H9 (cell line): ENCODE measurements at regions not wholly inside any gene's neighbourhood (a gene's known extent, or its start where the extent isn't known, plus 50 kb on each side); places are given as distances from the start of the nearest gene placed in this dataset.
"Not testable (repeated sequence)": the region's sequence is repeated elsewhere in the genome, so short reads cannot be mapped to it uniquely, and the experiment has no call there.

Source experiments
- DNase-seq: peaks from one replicate; pipeline ENCODE4 v3.0.0-alpha.2; 2017
- H2AFZ ChIP-seq: one replicate; pipeline ENCODE4 v1.6.1; 2013; ENCODE audit warnings: mild to moderate bottlenecking, low read length, control low read depth, moderate library complexity
- H2AK5ac ChIP-seq: 2 replicates; pipeline ENCODE4 v1.6.1; 2013; ENCODE audit warnings: low read length, control low read depth, mixed read lengths; ENCODE audit not compliant: insufficient read length
- H2BK120ac ChIP-seq: one replicate; pipeline ENCODE4 v1.6.1; 2013; ENCODE audit warnings: low read depth, mild to moderate bottlenecking, low read length, control low read depth, inconsistent platforms; ENCODE audit not compliant: poor library complexity, severe bottlenecking
- H2BK12ac ChIP-seq: 2 replicates; pipeline ENCODE4 v1.6.1; 2013; ENCODE audit warnings: low read length, control low read depth, mixed read lengths, low read depth; ENCODE audit not compliant: insufficient read length
- H2BK15ac ChIP-seq: 2 replicates; pipeline ENCODE4 v1.6.1; 2013; ENCODE audit warnings: low read depth, low read length, control low read depth
- H2BK20ac ChIP-seq: one replicate; pipeline ENCODE4 v1.6.1; 2013; ENCODE audit warnings: low read depth, mild to moderate bottlenecking, low read length, control low read depth, inconsistent platforms; ENCODE audit not compliant: poor library complexity, severe bottlenecking
- H2BK5ac ChIP-seq: 2 replicates; pipeline ENCODE4 v1.6.1; 2013; ENCODE audit warnings: low read length, control low read depth, mixed read lengths; ENCODE audit not compliant: insufficient read length
- H3K14ac ChIP-seq: 2 replicates; pipeline ENCODE4 v1.6.1; 2013; ENCODE audit warnings: low read length, control low read depth; ENCODE audit not compliant: insufficient read depth
- H3K18ac ChIP-seq: 2 replicates; pipeline ENCODE4 v1.6.1; 2013; ENCODE audit warnings: low read depth, mild to moderate bottlenecking, mixed read lengths, low read length, control low read depth; ENCODE audit not compliant: insufficient read length
- H3K23ac ChIP-seq: 2 replicates; pipeline ENCODE4 v1.6.1; 2013; ENCODE audit warnings: low read length, control low read depth, mixed read lengths, low read depth; ENCODE audit not compliant: insufficient read length
- H3K23me2 ChIP-seq: 2 replicates; pipeline ENCODE4 v1.6.1; 2013; ENCODE audit warnings: low read depth, mild to moderate bottlenecking, mixed read lengths, low read length, control low read depth; ENCODE audit not compliant: insufficient read length, poor library complexity, severe bottlenecking
- H3K27ac ChIP-seq: 2 replicates; pipeline ENCODE4 v1.5.1; 2013; ENCODE audit warnings: low read length, control low read depth, mixed read lengths, low read depth; ENCODE audit not compliant: insufficient read length
- H3K27me3 ChIP-seq: 2 replicates; pipeline ENCODE4 v1.6.1; 2013; ENCODE audit warnings: low read length, control low read depth, inconsistent platforms; ENCODE audit not compliant: insufficient read depth
- H3K4ac ChIP-seq: 2 replicates; pipeline ENCODE4 v1.6.1; 2013; ENCODE audit warnings: low read depth, mild to moderate bottlenecking, control low read depth, inconsistent platforms, low read length, moderate library complexity
- H3K4me1 ChIP-seq: 2 replicates; pipeline ENCODE4 v1.6.1; 2013; ENCODE audit warnings: low read length, control low read depth, inconsistent platforms; ENCODE audit not compliant: insufficient read depth
- H3K4me2 ChIP-seq: 2 replicates; pipeline ENCODE4 v1.6.1; 2013; ENCODE audit warnings: low read length, control low read depth, mixed read lengths; ENCODE audit not compliant: insufficient read length, insufficient read depth
- H3K56ac ChIP-seq: 2 replicates; pipeline ENCODE4 v1.6.1; 2013; ENCODE audit warnings: low read depth, mild to moderate bottlenecking, mixed read lengths, low read length, control low read depth; ENCODE audit not compliant: insufficient read length
- H3K79me1 ChIP-seq: 2 replicates; pipeline ENCODE4 v1.6.1; 2013; ENCODE audit warnings: low read depth, mild to moderate bottlenecking, moderate library complexity, low read length, control low read depth, inconsistent platforms; ENCODE audit not compliant: insufficient read depth, poor library complexity, severe bottlenecking
- H3K79me2 ChIP-seq: 2 replicates; pipeline ENCODE4 v1.6.1; 2013; ENCODE audit warnings: low read length, control low read depth, inconsistent platforms; ENCODE audit not compliant: insufficient read depth
- H3K9ac ChIP-seq: 2 replicates; pipeline ENCODE4 v1.6.1; 2013; ENCODE audit warnings: low read length, control low read depth, mixed read lengths; ENCODE audit not compliant: insufficient read length; ENCODE audit errors: extremely low read depth
- H3K9me3 ChIP-seq: one replicate; pipeline ENCODE4 v1.6.1; 2013; ENCODE audit warnings: low read depth, low read length, inconsistent platforms; ENCODE audit not compliant: control insufficient read depth
- H3T11ph ChIP-seq: one replicate; pipeline ENCODE4 v1.6.1; 2013; ENCODE audit warnings: mild to moderate bottlenecking, low read length, control low read depth, inconsistent platforms
- H4K20me1 ChIP-seq: one replicate; pipeline ENCODE4 v1.6.1; 2013; ENCODE audit not compliant: control insufficient read depth, insufficient read length, insufficient read depth
- H4K5ac ChIP-seq: 2 replicates; pipeline ENCODE4 v1.6.1; 2013; ENCODE audit warnings: low read depth, mild to moderate bottlenecking, mixed read lengths, low read length, control low read depth; ENCODE audit not compliant: insufficient read length
- H4K8ac ChIP-seq: replicated peaks from 2 replicates; pipeline ENCODE4 v1.6.1; 2013; ENCODE audit warnings: low read length, control low read depth, mixed read lengths, low read depth; ENCODE audit not compliant: insufficient read length
- H4K91ac ChIP-seq: 2 replicates; pipeline ENCODE4 v1.6.1; 2013; ENCODE audit warnings: low read depth, mild to moderate bottlenecking, moderate library complexity, mixed read lengths, low read length, control low read depth; ENCODE audit not compliant: insufficient read length
- H3K27ac Mint-ChIP-seq, 3 experiments: 2 replicates in 2 of 3; 3 replicates in 1 of 3; pipeline ENCODE4 v1.8.0; 2020 to 2021; ENCODE audit warnings: mixed read lengths in 3 of 3, mild to moderate bottlenecking in 1 of 3, moderate library complexity in 1 of 3
- H3K27me3 Mint-ChIP-seq: 2 replicates; pipeline ENCODE4 v1.8.0; 2021; ENCODE audit warnings: low read depth, mild to moderate bottlenecking, moderate library complexity, mixed read lengths
- H3K36me3 Mint-ChIP-seq, 3 experiments: 2 replicates in 2 of 3; 3 replicates in 1 of 3; pipeline ENCODE4 v1.8.0; 2020 to 2021; ENCODE audit warnings: low read depth in 3 of 3, mixed read lengths in 3 of 3; ENCODE audit not compliant: insufficient read depth in 1 of 3
- H3K4me1 Mint-ChIP-seq, 2 experiments: 2 replicates each; pipeline ENCODE4 v1.8.0; 2020; ENCODE audit warnings: mixed read lengths in 2 of 2
- H3K4me3 Mint-ChIP-seq, 2 experiments: 2 replicates in 1 of 2; 3 replicates in 1 of 2; pipeline ENCODE4 v1.8.0; 2020 to 2021; ENCODE audit warnings: mild to moderate bottlenecking in 2 of 2, mixed read lengths in 2 of 2, moderate library complexity in 1 of 2
- H3K9me3 Mint-ChIP-seq, 2 experiments: 2 replicates in 1 of 2; 3 replicates in 1 of 2; pipeline ENCODE4 v1.8.0; 2020; ENCODE audit warnings: mild to moderate bottlenecking in 2 of 2, mixed read lengths in 2 of 2, moderate library complexity in 1 of 2
- WGBS: extraction: QIAGEN DNeasy Blood & Tissue Kit; methylation state at CpG from one replicate; pipeline ENCODE4 v1.1.7; 2013; ENCODE audit warnings: missing lambda C conversion rate, low lambda C conversion rate, mixed read lengths; ENCODE audit not compliant: insufficient read length; ENCODE audit errors: extremely low coverage; 5-methylcytosine and 5-hydroxymethylcytosine counted together

GRCh38 chr2:110313032-110313431, 100.7 kb upstream of the MTLN start:
- H4K91ac ChIP-seq, H3K27me3 Mint-ChIP-seq, H3K36me3 Mint-ChIP-seq, H3K18ac ChIP-seq, H3K9me3 ChIP-seq, H2BK20ac ChIP-seq, H3K79me2 ChIP-seq, H3T11ph ChIP-seq, H3K4me1 Mint-ChIP-seq, H3K79me1 ChIP-seq, H3K23me2 ChIP-seq, H3K4me2 ChIP-seq, H3K27ac Mint-ChIP-seq, H3K4me1 ChIP-seq, H2AFZ ChIP-seq, H2BK12ac ChIP-seq, H2BK15ac ChIP-seq, H3K9me3 Mint-ChIP-seq, H3K23ac ChIP-seq, DNase-seq, H4K20me1 ChIP-seq, H2AK5ac ChIP-seq, H3K9ac ChIP-seq, H4K5ac ChIP-seq, H3K4me3 Mint-ChIP-seq, H3K4ac ChIP-seq, H3K14ac ChIP-seq, H2BK120ac ChIP-seq, H4K8ac ChIP-seq, H3K56ac ChIP-seq, H3K27me3 ChIP-seq, H2BK5ac ChIP-seq, H3K27ac ChIP-seq: not testable (repeated sequence)

GRCh38 chr2:110311713-110312444, 99.5 kb upstream of the MTLN start:
- H2BK20ac ChIP-seq, H3K79me1 ChIP-seq, H4K5ac ChIP-seq, H3K4ac ChIP-seq, H3T11ph ChIP-seq, H3K23me2 ChIP-seq, H3K56ac ChIP-seq, H3K4me2 ChIP-seq, H3K4me1 Mint-ChIP-seq, H2BK120ac ChIP-seq, H3K27ac ChIP-seq, H3K4me3 Mint-ChIP-seq, H3K9me3 Mint-ChIP-seq, H3K9me3 ChIP-seq, H3K18ac ChIP-seq, DNase-seq, H4K20me1 ChIP-seq, H3K27me3 Mint-ChIP-seq, H3K36me3 Mint-ChIP-seq, H3K79me2 ChIP-seq, H3K27ac Mint-ChIP-seq, H3K23ac ChIP-seq, H2BK15ac ChIP-seq, H2BK12ac ChIP-seq, H4K8ac ChIP-seq, H2AFZ ChIP-seq, H2BK5ac ChIP-seq, H2AK5ac ChIP-seq, H3K9ac ChIP-seq, H3K14ac ChIP-seq, H4K91ac ChIP-seq, H3K27me3 ChIP-seq, H3K4me1 ChIP-seq: not testable (repeated sequence)
- no CpG with 5 or more reads among the region's 10 CpGs for WGBS
